BJ (cell line): ENCODE measurements at regions not wholly inside any gene's neighbourhood (a gene's known extent, or its start where the extent isn't known, plus 50 kb on each side); places are given as distances from the start of the nearest gene placed in this dataset.

Source experiments
- CTCF ChIA-PET: fragments of 350-600 bp; formaldehyde crosslinking; extraction: SDS; loops from one replicate; lab custom pipeline; 2021; ENCODE audit warnings: antibody characterized with exemption, inconsistent platforms; lab: Yijun Ruan, JAX
- POLR2A ChIA-PET: fragments of 300-600 bp; sonication (Branson Sonifier 250); formaldehyde crosslinking; extraction: SDS; loops from one replicate; lab custom pipeline; 2021; ENCODE audit warnings: antibody characterized with exemption; lab: Charles Lee
- DNase-seq: peaks from one replicate; pipeline ENCODE4 v3.0.0-alpha.2; 2011; ENCODE audit warnings: low read depth
- H3K27me3 ChIP-seq: 2 replicates; pipeline ENCODE4 v1.6.0; 2011; ENCODE audit warnings: low read length; ENCODE audit not compliant: control insufficient read depth, insufficient read depth
- H3K36me3 ChIP-seq: 2 replicates; pipeline ENCODE4 v1.5.1; 2011; ENCODE audit warnings: low read length; ENCODE audit not compliant: control insufficient read depth, insufficient read depth
- H3K4me3 ChIP-seq: 2 replicates; pipeline ENCODE4 v1.5.1; 2011; ENCODE audit warnings: low read depth, mild to moderate bottlenecking, control low read depth, low read length
- TF ChIP-seq, protein P1 (sequence below): IDR thresholded peaks from 2 replicates; pipeline ENCODE4 v1.5.1; 2011; ENCODE audit warnings: low read depth, mild to moderate bottlenecking, control low read depth, inconsistent platforms, low read length, moderate library complexity; ENCODE audit not compliant: insufficient read depth

DNA sequence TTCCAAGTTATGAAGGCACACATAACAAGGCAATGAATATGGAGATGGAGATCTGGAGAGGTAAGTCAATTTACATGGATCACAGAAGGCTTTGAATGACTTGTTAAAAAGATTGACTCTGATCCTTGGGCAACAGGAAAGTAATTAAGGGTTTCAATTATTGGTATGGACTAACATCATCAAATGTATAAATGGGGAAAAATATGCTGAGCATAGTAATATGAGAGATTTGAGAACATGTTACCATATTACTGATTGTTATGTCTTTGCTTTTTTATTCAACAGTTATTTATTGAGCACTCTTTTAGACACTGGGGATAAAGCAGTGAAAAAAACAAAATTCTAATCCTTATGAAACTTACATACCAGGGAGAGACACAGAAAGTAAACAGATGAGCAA is 238.5 kb upstream of the ROBO1 start:
- H3K27me3 ChIP-seq, result no peaks in the 10 kb centered on the region
- TF ChIP-seq, protein P1, sequence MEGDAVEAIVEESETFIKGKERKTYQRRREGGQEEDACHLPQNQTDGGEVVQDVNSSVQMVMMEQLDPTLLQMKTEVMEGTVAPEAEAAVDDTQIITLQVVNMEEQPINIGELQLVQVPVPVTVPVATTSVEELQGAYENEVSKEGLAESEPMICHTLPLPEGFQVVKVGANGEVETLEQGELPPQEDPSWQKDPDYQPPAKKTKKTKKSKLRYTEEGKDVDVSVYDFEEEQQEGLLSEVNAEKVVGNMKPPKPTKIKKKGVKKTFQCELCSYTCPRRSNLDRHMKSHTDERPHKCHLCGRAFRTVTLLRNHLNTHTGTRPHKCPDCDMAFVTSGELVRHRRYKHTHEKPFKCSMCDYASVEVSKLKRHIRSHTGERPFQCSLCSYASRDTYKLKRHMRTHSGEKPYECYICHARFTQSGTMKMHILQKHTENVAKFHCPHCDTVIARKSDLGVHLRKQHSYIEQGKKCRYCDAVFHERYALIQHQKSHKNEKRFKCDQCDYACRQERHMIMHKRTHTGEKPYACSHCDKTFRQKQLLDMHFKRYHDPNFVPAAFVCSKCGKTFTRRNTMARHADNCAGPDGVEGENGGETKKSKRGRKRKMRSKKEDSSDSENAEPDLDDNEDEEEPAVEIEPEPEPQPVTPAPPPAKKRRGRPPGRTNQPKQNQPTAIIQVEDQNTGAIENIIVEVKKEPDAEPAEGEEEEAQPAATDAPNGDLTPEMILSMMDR, result no peak
- DNase-seq, result no peak
- no peaks in the 10 kb centered on the region for H3K36me3 ChIP-seq
- no peak overlapping the region for H3K4me3 ChIP-seq
- CTCF ChIA-PET, result no interaction called here
- POLR2A ChIA-PET, result no interaction called here

DNA sequence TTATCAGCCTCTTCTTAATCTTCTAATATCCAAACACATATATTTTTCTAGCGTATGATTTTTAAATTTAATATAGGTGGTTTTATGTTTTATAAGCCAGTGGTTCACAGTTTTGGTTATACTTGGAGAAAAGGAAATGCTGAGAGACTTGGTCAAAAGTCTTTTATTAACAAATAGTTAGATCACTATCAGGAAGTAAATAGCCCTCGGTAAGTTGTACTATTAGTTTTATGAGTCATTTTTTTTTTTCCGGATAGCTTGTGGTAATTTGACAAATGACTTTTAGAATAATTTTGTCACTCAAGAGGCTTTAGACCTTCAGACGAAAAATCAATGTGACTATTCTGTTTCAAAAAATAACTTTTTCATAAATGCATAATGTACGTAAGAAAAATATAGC is 232.2 kb upstream of the ROBO1 start:
- no peaks in the 10 kb centered on the region for H3K27me3 ChIP-seq
- ChIA-PET POLR2A (no interaction called here), CTCF (interaction anchor here (0.6 kb wide), 1 partner anchor 103 kb away, joined by 4 read pairs; no protein-coding TSS in a partner anchor)
- TF ChIP-seq, protein P1, result no peak
- no peak overlapping the region for H3K4me3 ChIP-seq
- no peaks in the 10 kb centered on the region for H3K36me3 ChIP-seq
- no peak for DNase-seq

DNA sequence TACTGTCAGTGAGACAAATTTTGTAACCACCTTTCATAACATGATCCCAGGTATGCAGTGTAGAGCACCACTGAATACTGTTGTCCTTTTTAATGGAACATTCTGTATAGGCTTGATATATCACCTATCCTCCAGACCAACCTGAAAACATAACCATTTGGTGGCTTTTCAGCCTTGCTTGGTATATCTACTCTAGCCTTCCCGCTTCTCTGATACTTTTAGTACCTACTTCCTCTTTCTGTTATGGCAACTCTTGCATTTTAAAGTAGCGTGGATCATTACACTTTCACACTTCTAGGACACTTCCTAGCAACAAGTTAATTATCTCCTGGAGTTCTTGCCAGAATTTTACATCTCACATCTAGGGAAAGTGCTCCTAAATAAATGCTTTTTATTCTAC is 226.6 kb upstream of the ROBO1 start:
- Histone ChIP-seq H3K27me3 (no peaks in the 10 kb centered on the region), H3K36me3 (no peaks in the 10 kb centered on the region), H3K4me3 (no peak overlapping the region)
- ChIA-PET CTCF (no interaction called here), POLR2A (no interaction called here)
- TF ChIP-seq, protein P1, result no peak
- DNase-seq, result no peak

DNA sequence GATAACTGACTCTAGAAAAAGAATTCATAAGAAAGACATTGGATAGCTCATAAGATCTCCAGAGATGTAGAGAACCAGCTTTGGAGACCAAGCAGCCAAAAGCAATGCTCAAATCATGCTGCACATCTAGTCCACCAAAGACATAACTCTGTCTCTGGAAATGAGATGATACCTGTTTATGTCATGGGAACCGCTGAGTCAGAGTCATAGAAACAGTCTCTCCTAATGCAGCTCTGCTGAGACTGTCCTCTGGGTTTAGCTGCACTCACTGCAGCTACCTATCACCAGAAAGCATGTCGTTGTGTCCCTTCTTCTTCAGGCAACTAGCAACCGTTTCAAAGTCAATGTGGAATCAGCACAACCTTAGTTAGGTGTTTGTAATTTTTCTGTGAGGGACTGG is 218.5 kb upstream of the ROBO1 start:
- ChIA-PET CTCF (no interaction called here), POLR2A (no interaction called here)
- no peak for DNase-seq
- Histone ChIP-seq H3K4me3 (no peak overlapping the region), H3K36me3 (no peaks in the 10 kb centered on the region), H3K27me3 (no peaks in the 10 kb centered on the region)
- TF ChIP-seq, protein P1, result no peak

DNA sequence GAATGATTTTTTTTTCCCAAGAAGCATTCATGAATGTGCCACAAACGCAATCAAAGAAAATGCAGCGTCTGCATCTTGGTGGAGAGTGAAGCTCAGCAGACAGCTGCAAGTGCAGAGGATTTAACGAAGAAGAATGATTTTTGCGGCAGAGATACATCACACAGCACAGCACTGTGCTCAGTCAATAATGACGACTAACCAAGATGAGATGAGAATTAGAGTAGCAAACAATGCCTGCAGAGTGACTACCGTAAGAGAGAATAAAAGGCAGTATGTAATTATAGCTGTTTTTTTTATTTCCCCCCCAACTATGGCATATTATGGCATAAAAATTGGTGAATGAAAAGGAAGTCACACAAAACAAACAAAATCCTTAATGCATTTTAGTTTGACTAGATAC is 218.0 kb upstream of the ROBO1 start:
- H3K36me3 ChIP-seq, result no peaks in the 10 kb centered on the region
- CTCF ChIA-PET, result no interaction called here

More for the DNA sequence above, 218.0 kb upstream of the ROBO1 start:
- Histone ChIP-seq H3K27me3 (no peaks in the 10 kb centered on the region), H3K4me3 (no peak overlapping the region)
- POLR2A ChIA-PET, result no interaction called here
- no peak for DNase-seq
- TF ChIP-seq, protein P1, result no peak
